HUES64 (cell line): ENCODE measurements at regions not wholly inside any gene's neighbourhood (a gene's known extent, or its start where the extent isn't known, plus 50 kb on each side); places are given as distances from the start of the nearest gene placed in this dataset.

Experiments used
- H3K27ac ChIP-seq: 2 replicates; pipeline ENCODE4 v1.7.0; 2013; ENCODE audit warnings: low read depth, low read length, inconsistent platforms
- H3K27me3 ChIP-seq: 2 replicates; pipeline ENCODE4 v1.6.1; 2013; ENCODE audit warnings: mild to moderate bottlenecking, low read length; ENCODE audit not compliant: insufficient read depth
- H3K36me3 ChIP-seq: 2 replicates; pipeline ENCODE4 v1.6.1; 2013; ENCODE audit warnings: mild to moderate bottlenecking, low read length; ENCODE audit not compliant: insufficient read depth
- H3K4me1 ChIP-seq: 2 replicates; pipeline ENCODE4 v1.6.1; 2013; ENCODE audit warnings: mild to moderate bottlenecking, low read length, moderate library complexity; ENCODE audit not compliant: insufficient read depth
- H3K4me3 ChIP-seq: 2 replicates; pipeline ENCODE4 v1.5.1; 2013; ENCODE audit warnings: mild to moderate bottlenecking, low read length, moderate library complexity
- H3K9ac ChIP-seq: 2 replicates; pipeline ENCODE4 v1.6.1; 2013; ENCODE audit warnings: mild to moderate bottlenecking, low read depth, low read length
- H3K9me3 ChIP-seq: 2 replicates; pipeline ENCODE4 v1.6.1; 2013; ENCODE audit warnings: low read depth, low read length; ENCODE audit not compliant: insufficient read depth
- WGBS: fragments of 150-250, 120-280 bp; methylation state at CpG from one replicate; pipeline ENCODE4 v1.1.7; 2013; ENCODE audit warnings: missing lambda C conversion rate; 5-methylcytosine and 5-hydroxymethylcytosine counted together

DNA sequence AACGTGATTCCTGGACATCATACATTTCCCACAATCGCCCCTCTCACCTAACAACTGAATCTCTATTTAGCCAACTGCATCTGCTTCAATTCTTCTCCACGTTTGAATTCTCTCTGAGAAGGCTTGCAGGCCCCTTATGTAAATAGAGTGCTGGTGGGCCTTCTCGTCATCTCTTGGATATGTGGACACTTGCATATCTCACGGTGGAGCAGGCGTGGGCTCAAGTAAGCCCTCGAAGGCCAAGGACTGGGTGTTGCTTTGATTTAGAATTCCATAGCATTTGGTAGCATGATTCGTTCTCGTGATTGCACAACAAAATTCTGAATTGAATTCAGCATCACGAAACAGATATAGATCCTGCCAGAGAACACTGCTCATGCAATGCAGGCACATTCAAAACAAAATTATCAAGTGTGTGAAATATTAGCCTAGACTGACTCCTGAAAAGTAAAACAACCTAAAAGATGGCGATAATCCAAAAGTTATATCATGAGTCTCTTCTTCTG, 613.6 kb downstream of the TFAP2A start:
- Histone ChIP-seq H3K9me3 (no peaks in the 10 kb centered on the region), H3K4me3 (no peak overlapping the region), H3K4me1 (no peaks in the 10 kb centered on the region), H3K27ac (no peak overlapping the region), H3K36me3 (no peaks in the 10 kb centered on the region), H3K27me3 (no peaks in the 10 kb centered on the region), H3K9ac (no peak overlapping the region)
- WGBS: 95% methylated on average over 11 of the region's 11 CpGs

DNA sequence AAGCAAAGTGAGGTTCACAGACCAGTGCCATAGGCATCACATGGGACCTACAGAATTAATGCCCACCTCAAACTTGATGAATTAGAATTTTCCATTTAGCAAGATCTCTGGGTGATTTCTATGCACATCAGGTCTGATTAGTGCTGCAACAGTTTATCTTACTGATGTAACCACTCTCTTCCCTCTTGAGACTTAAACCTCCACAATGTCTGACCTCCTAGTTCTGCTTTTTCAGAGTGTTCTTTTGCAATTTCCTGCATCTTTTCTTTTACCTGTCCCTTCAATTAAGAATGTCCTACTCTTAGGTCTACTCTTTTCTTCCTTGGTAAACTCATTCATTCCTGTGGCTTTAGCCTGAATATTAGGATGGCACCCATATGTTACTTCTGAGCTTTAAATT, 615.3 kb downstream of the TFAP2A start:
- no peaks in the 10 kb centered on the region for H3K27me3 ChIP-seq
- H3K4me1 ChIP-seq: 0 out of 2 replicates have a peak, but pooled peaks cover 4% of the 10 kb centered on the region
- no peak overlapping the region for H3K4me3 ChIP-seq
- H3K36me3 ChIP-seq: no peaks in the 10 kb centered on the region
- no peak overlapping the region for H3K9ac ChIP-seq
- H3K27ac ChIP-seq: no peak overlapping the region
- no peaks in the 10 kb centered on the region for H3K9me3 ChIP-seq

DNA sequence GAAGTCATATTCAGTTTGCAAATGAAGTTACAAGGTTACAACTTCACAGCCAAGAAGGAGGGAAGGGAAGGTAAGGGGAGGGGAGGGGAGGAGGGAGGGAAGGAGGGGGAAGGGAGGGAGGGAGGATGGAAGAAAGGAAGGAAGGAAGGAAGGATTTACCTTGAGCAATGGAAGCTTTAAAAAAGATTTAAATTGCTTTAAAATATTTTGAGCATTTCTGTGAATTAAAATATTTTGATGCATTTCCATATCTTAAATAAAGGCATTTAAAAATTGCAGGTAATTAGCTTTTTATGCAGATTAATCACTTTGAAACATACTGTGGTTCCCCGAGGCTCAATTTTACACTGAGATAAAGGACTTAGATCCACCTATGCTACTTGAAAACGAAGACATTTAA, 618.0 kb downstream of the TFAP2A start:
- H3K9ac ChIP-seq: no peak overlapping the region
- no peaks in the 10 kb centered on the region for H3K27me3 ChIP-seq
- 0 out of 2 replicates have a peak, but pooled peaks cover 4% of the 10 kb centered on the region for H3K4me1 ChIP-seq
- H3K27ac ChIP-seq: no peak overlapping the region
- no peaks in the 10 kb centered on the region for H3K9me3 ChIP-seq
- H3K36me3 ChIP-seq: no peaks in the 10 kb centered on the region
- no peak overlapping the region for H3K4me3 ChIP-seq
- WGBS: 94% methylated on average over 2 of the region's 2 CpGs

DNA sequence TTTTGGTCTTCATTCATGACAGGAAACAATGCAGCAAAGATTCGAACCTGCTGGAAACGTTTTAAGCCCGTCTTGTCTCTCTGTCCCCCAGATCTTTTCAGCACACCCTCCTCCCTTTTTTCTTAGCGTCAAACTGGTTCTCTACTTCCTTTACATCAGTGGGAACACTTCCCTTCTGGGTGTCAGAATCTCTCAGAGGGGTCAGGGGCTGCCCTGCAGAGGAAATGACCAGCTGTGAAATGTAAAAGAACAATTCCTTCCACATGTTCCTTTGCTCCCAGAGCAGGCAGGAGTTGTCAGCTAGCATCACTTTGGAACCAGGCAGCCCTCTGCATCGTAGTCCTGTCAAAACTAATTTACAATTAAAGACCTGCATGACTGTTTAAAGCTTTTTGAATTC, 619.0 kb downstream of the TFAP2A start:
- 60% methylated on average over 5 of the region's 5 CpGs for WGBS
- no peak overlapping the region for H3K4me3 ChIP-seq
- H3K27me3 ChIP-seq: no peaks in the 10 kb centered on the region
- no peaks in the 10 kb centered on the region for H3K36me3 ChIP-seq
- H3K27ac ChIP-seq: no peak overlapping the region
- no peaks in the 10 kb centered on the region for H3K9me3 ChIP-seq
- H3K9ac ChIP-seq: no peak overlapping the region
- H3K4me1 ChIP-seq: 0 out of 2 replicates have a peak, but pooled peaks cover 4% of the 10 kb centered on the region

DNA sequence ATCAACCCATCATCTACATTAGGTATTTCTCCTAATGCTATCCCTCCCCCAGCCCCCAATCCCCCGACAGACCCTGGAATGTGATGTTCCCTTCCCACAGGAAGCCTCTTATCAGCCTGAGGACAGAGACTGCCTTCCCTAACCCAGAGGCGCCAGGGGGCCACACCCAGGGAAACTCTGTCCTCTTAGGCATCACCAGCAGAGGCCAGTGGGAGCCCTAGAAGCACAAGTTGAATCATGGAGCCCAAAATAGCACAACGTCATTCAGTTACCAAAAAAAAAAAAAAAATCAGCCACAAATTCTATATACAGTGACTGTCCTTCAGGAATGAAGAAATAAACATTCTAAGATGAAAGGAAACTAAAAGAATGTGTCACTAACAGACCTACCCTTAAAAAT, 625.7 kb downstream of the TFAP2A start:
- no peak overlapping the region for H3K27ac ChIP-seq
- H3K4me3 ChIP-seq: no peak overlapping the region
- H3K36me3 ChIP-seq: no peaks in the 10 kb centered on the region
- no peaks in the 10 kb centered on the region for H3K9me3 ChIP-seq
- WGBS: 71% methylated on average over 2 of the region's 3 CpGs
- H3K9ac ChIP-seq: no peak overlapping the region
- H3K27me3 ChIP-seq: no peaks in the 10 kb centered on the region
- peaks cover 6% of the 10 kb centered on the region; the same call in 1 of the 2 replicates for H3K4me1 ChIP-seq

DNA sequence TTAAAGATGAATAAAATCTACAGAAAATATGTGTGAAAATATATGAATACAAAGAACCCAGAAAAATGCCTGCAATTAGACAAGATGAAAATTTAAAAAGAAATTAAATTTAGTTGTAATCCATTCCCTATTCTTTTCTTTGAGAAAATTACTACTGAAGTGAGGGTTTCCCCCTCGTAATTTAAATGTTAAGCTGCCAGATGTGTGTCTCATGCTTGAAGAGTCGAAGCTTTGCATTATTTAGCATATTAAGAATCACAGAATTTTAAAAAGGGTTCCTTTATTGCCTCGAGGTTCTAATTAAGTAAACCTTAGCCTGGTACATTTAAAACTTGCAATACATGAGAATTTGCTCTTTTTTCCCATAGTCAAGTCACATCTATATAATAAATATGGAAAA, 630.1 kb downstream of the TFAP2A start:
- no peak overlapping the region for H3K4me3 ChIP-seq
- H3K27ac ChIP-seq: no peak overlapping the region
- H3K27me3 ChIP-seq: no peaks in the 10 kb centered on the region
- H3K9me3 ChIP-seq: no peaks in the 10 kb centered on the region
- WGBS: 82% methylated on average over 3 of the region's 3 CpGs
- H3K36me3 ChIP-seq: no peaks in the 10 kb centered on the region
- no peak overlapping the region for H3K9ac ChIP-seq
- H3K4me1 ChIP-seq: peaks cover 6% of the 10 kb centered on the region; the same call in 1 of the 2 replicates

DNA sequence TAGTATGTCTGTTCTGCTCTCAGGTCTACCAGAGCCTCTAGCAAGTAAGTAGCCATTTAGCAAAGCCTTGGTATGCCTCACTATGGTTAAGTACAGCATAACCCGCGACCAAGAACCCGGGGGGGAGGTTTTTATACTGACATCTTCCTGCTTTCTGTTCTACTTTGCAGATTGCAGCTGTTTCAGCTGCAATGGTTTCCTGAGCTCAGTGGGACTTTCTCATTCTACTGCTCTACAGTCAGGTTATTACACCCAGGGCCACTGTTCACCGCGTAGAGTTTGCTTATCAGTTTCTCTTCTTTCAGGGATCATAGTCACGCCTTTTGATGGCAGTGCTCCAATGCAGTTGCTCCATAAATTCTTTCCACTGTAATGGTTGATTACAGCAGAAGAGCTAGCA, 631.3 kb downstream of the TFAP2A start:
- Histone ChIP-seq H3K27me3 (no peaks in the 10 kb centered on the region), H3K9me3 (no peaks in the 10 kb centered on the region), H3K4me3 (no peak overlapping the region), H3K36me3 (no peaks in the 10 kb centered on the region), H3K4me1 (peaks cover 6% of the 10 kb centered on the region; the same call in 1 of the 2 replicates), H3K27ac (no peak overlapping the region), H3K9ac (no peak overlapping the region)
- 95% methylated on average over 6 of the region's 6 CpGs for WGBS

DNA sequence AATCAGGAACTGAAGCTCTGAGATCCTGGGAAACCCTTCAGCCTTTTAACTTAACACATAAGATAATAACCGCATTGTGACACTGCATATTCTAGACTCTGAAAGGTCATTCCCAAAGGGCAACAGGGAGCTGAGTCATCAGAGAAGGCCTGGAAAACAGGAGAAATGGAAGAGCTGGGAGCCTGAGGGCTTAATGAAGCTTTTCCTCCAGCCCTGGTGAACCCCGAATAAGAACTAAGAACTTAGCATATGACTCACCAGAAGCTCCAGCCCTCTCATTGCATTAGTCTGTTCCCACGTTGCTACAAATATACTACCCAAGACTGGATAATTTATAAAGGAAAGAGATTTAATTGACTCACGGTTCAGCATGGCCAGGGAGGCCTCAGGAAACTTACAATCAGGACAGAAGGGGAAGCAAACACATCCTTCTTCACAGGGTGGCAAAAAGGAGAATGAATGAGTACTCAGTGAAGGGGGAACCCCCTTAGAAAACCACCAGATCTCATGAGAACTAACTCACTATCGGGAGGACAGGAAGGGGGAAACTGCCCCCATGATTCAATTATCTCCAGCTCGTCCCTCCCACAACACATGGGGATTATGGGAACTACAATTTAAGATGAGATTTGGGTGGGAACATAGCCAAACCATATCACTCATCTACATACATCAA, 648.5 kb downstream of the TFAP2A start:
- Histone ChIP-seq H3K4me3 (no peak overlapping the region), H3K4me1 (no peaks in the 10 kb centered on the region), H3K27ac (no peak overlapping the region), H3K27me3 (no peaks in the 10 kb centered on the region), H3K9me3 (no peaks in the 10 kb centered on the region), H3K9ac (no peak overlapping the region), H3K36me3 (no peaks in the 10 kb centered on the region)
- 95% methylated on average over 4 of the region's 6 CpGs for WGBS

DNA sequence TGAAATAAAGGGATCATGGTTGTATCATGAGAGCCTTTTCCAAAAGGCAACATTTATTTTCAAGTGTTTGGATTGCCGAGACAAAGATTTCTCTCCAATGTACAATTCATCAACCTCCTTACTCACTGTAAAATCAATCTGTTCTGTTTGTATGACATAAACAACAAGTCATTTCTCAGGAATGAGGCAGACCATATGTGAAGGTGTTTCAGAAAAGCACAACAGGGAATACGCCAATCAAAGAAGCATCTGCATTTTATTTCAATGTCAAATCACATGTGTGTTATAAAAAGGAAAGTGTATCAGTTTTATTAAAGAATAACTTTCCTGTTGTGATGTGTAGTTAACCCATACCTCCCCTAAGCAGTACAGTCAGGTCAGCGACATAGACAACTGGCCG, 653.7 kb downstream of the TFAP2A start:
- no peaks in the 10 kb centered on the region for H3K9me3 ChIP-seq
- WGBS: 99% methylated on average over 3 of the region's 4 CpGs

DNA sequence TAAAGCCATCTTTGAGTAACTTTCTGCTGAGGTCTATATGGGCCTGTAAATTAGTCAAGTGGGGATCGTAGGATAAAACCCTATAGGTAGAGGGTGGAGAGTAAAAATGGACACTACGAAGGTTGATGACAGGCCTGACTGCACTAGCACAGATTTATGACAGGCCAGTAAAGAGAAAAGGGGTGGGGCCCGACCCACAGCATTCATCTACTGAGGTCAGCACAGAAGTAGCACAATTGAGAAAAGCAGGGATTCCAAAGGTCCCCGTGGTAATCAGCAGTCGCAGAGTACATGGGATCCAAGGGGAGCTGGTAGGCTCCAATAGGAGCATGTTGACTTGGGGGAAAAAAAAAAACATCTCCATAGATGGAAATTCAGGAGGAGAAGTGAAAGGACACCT, 660.4 kb downstream of the TFAP2A start:
- no peaks in the 10 kb centered on the region for H3K36me3 ChIP-seq
- H3K27ac ChIP-seq: no peak overlapping the region
- H3K9me3 ChIP-seq: no peaks in the 10 kb centered on the region
- H3K27me3 ChIP-seq: no peaks in the 10 kb centered on the region
- H3K9ac ChIP-seq: no peak overlapping the region
- no peak overlapping the region for H3K4me3 ChIP-seq
- H3K4me1 ChIP-seq: no peaks in the 10 kb centered on the region
- 94% methylated on average over 5 of the region's 5 CpGs for WGBS

More for the DNA sequence above, 653.7 kb downstream of the TFAP2A start:
- Histone ChIP-seq H3K9ac (no peak overlapping the region), H3K27me3 (no peaks in the 10 kb centered on the region), H3K4me1 (no peaks in the 10 kb centered on the region), H3K4me3 (no peak overlapping the region), H3K36me3 (no peaks in the 10 kb centered on the region), H3K27ac (no peak overlapping the region)

DNA sequence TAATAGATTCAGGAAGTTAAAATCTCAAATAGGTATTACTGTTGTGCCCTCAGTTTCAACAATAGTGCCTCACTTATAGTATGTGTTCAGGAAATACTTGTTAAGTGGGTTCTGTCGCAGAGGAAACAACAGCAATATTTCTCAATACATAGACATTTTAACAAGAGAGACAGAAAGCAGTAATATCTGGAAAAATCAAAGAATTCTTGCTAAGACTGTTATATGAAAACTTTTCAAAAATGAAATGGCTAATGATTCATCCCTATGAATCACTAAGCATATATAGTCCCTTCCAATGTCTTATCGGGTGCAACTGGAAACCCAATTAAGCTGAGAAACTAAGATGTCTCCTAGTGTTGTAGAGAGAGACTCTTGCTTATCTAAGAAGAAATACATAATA, 668.9 kb downstream of the TFAP2A start:
- WGBS: 100% methylated on average over 1 of the region's 2 CpGs
- no peaks in the 10 kb centered on the region for H3K36me3 ChIP-seq
- H3K9me3 ChIP-seq: no peaks in the 10 kb centered on the region
- no peaks in the 10 kb centered on the region for H3K27me3 ChIP-seq
- no peaks in the 10 kb centered on the region for H3K4me1 ChIP-seq
- no peak overlapping the region for H3K27ac ChIP-seq
- no peak overlapping the region for H3K9ac ChIP-seq
- no peak overlapping the region for H3K4me3 ChIP-seq

DNA sequence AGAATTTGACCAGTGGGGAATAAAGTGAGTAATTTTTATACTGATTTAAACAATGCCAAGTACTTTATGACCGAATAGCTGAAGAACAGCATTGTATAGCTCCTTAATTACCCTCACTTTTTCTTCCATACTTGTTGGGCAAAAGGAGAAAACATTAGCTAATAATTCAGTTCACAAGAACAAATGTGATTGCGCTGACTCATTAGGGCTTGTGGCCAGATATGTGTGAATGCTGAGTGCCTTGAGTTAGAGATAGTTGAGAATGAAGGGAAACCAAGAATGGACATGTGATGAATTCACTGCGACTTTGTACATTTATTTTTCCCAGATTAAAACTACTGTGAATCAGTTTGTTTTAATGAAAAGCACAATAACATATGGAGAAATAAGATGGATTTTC, 669.4 kb downstream of the TFAP2A start:
- H3K4me1 ChIP-seq: no peaks in the 10 kb centered on the region
- 58% methylated on average over 3 of the region's 3 CpGs for WGBS
- H3K4me3 ChIP-seq: no peak overlapping the region
- no peak overlapping the region for H3K9ac ChIP-seq
- no peaks in the 10 kb centered on the region for H3K9me3 ChIP-seq
- no peaks in the 10 kb centered on the region for H3K36me3 ChIP-seq
- H3K27ac ChIP-seq: no peak overlapping the region
- no peaks in the 10 kb centered on the region for H3K27me3 ChIP-seq
